ENCODE measurements at regions not wholly inside any gene's neighbourhood (a gene's known extent, or its start where the extent isn't known, plus 50 kb on each side); places are given as distances from the start of the nearest gene placed in this dataset.
"Not testable (repeated sequence)": the region's sequence is repeated elsewhere in the genome, so short reads cannot be mapped to it uniquely, and the experiment has no call there.

DNA sequence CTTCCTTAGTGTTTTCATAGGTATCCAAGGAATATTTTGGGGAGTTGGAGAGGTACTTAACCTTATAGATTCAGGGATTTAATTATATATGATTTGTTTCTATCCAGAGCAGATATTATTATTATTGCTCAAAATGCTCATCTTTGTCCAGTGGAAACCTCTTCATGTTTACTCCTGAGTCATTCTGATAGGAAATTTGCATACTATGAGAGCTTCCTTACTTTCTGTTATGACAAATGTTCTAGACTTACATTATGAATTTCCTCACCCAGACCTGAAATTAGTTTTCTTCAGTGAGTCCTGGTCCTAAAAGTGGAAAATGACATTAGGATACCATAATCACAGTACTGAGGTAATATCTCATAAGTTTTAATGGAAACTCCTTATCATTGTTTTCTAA is 57.5 kb upstream of the PLPPR5 start:
- DNase-seq (ENCODE audit: low spot score) (no peak), FAIRE-seq (no peak)

DNA sequence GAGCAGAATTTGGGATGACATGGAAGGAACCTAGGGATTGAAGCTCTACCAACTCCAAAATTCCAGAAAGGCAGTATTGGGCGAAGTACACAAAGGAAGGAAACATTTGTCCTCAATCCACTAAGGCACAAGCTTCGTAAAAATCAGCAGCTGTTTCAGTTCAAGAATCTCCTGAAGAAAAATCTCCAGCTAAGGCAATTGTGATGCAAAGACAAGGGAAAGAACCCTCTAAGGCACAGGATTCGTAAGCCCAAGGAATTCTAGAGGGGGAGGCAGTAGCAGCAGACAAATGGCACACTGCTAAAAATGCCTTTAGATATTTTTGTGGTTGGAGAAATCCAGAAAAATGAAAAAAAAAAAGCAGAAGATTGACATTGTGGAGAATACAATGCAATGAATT is 64.5 kb upstream of the PLPPR5 start:
- FAIRE-seq: no peak
- DNase-seq (ENCODE audit: low spot score): no peak

DNA sequence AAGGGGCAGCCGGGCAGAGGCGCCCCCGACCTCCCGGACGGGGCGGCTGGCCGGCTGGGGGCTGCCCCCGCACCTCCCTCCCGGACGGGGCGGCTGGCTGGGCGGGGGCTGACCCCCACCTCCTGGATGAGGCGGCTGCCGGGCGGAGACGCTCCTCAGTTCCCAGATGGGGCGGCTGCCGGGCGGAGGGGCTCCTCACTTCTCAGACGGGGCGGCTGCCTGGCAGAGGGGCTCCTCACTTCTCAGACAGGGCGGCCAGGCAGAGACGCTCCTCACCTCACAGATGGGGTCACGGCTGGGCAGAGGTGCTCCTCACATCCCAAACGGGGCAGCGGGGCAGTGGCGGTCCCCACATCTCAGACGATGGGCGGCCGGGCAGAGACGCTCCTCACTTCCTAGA is 73.9 kb upstream of the PLPPR5 start:
- not testable (repeated sequence) for DNase-seq (ENCODE audit: low spot score); FAIRE-seq

DNA sequence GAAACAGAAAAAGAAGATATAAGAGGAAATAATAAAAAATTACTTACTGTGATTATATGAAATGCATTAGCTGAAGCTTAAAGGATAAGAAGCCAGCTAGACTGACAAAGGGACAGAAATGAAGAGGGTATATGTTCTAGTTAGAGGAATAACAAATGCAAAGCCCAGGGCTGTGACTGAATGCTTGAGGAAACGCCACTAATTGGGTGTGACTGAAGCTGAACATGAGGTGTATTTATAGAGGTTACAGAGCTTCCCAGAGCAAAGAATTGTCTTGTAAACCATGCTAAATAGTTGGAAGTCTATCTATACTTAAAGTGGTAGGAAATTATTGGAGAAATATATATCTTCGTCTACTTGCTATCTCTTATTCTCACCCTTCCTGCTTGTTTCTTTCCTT is 77.7 kb upstream of the PLPPR5 start:
- FAIRE-seq (no peak), DNase-seq (ENCODE audit: low spot score) (no peak)

DNA sequence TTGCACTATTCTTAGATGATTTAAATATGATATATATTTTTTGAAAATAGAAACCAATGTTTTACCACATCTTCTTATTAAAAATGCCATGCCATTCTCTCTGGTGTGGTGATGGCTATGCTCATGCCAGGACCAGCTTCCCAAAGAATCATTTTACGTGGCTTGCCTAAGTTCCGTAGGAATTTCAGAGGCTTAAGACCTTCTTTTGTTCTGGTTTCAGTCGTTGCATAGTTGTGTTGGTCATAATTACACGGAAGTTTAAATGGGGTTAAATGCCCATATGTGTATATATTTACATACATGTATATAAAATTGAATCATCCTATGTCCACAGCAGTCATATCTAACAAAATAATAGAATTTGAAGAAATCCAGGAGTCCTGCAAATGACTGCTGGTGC is 78.7 kb upstream of the PLPPR5 start:
- FAIRE-seq: no peak
- DNase-seq (ENCODE audit: low spot score): no peak

DNA sequence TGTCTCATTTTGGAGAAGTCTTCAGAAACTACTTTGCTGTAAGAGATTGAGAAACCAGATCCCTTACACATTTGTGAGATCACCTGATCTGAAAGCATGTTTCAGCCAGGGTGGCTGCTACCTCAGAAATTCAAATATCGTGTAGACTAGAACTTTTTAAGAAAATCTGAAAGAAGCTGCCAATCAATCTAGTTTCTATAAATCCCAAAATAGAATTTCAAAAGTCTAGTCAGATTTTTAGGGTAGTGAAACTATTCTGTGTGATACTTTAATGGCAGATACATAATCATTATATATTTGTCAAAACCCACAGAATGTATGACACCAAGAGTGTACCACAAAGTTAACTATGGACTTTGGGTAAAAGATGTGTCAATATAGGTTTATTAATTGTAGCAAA is 79.9 kb upstream of the PLPPR5 start:
- FAIRE-seq (no peak), DNase-seq (ENCODE audit: low spot score) (no peak)

DNA sequence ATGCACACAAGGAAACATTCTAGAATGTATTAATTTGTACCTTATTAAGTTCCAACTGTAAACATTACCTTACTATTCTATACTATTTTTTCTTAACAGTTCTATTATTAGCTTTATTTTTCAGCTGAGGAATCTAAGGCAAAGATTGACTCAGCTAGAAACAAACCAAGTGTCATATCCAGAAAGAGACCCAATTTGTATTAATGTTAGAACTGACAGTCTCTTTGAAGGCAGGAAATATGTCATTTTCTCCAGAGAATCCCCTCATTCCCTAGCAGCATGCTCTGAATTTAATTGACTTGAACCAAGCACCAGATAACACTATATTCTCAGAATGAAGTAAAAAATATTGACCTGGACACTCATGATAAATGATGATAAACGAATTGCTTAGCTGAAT is 81.4 kb upstream of the PLPPR5 start:
- FAIRE-seq (no peak), DNase-seq (ENCODE audit: low spot score) (no peak)

DNA sequence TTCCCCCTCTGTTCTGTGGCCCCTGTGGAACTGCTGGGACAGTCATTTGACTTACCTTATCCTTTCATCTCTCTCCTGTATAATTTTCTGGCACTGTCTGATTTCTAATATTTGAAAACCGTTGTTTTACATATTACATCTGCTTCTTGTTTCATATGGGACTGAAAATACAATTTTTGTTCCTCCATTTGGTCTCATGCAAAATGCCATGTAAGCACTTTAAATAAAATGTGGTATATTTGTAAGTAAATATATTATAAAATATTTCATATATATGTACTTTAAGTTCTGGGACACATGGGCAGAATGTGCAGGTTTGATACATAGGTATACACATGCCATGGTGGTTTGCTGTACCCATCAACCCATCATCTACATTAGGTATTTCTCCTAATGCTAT is 93.9 kb upstream of the PLPPR5 start:
- DNase-seq (ENCODE audit: low spot score): no peak
- no peak for FAIRE-seq

DNA sequence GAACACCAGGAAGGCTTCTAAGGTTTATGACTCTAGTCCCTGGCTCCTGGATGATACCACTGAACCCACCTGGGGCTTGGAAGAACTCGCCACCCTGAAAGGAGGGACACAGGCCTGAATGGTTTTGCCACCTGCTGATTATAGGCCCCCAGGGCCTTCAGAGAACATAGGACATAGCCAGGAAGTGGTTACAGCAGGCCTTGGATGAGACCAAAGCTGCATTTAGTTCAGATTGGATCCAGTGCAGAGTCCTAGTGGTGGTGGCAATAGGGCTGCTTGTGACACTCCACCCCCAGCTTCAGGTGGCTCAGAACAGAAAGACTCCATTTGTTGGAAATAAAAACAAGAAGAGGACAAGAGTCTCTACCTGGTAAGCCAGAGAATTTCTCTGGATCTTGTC is 101.6 kb upstream of the PLPPR5 start:
- DNase-seq (ENCODE audit: low spot score) (no peak), FAIRE-seq (no peak)

DNA sequence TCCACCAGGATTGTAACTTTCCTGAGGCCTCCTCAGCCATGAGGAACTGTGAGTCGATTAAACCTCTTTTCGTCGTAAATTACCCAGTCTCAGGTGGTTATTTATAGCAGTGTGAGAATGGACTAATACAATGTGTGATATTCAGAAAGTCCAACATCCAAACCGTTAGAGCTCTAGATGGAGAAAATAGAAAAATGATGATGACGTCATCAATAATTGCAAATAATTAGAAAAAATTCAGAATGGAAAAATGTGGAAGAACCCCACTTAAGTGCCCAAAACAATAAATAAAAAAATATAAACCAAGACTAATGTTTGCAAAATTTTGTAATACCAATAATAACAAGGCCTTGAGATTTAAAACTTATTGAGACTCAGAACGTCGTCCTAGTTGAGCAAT is 103.0 kb upstream of the PLPPR5 start:
- FAIRE-seq: no peak

DNA sequence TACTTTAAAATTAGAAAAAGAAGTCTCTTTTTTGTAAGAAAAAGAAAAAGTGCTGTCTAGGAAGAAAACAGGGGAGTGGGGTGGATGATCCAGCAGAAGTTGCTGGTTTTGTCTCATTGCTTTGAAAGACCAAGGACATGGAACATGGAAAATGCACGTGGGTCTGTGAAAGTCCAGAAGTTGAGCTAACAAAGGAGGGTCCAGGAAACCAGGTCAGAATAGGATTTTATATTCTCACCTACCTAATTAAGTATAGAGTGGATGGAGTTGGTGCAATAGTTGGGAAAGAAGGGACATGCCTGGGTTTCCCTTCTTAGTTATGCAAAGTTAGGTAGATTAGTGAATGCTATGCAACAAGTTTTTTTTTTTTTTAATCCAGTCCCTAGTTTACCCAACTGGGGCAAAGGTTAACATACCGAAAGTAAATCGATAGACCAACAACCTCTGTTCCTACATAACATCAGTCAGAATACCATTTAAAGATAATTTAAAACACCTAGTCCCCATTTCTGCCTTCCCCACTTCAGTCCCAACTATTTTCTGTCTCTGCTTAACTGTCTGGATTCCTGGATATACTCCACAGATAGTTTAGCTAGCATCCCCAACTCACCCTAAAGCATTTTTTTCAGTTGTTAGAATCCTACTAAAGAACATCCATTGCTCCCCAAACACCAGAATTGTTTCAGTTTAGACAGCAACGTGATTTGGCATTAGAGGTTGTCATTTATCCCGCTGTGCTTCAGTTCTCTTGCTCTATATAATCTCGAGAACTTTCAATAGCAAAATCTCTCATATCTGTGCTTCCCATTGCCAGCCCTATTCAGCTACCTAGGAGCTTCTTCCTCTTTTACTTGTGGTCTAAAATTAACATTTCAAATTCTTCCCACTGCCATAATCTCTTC is 105.7 kb upstream of the PLPPR5 start:
- DNase-seq (ENCODE audit: low spot score): no peak
- no peak for FAIRE-seq

More for the DNA sequence above, 103.0 kb upstream of the PLPPR5 start:
- no peak for DNase-seq (ENCODE audit: low spot score)

DNA sequence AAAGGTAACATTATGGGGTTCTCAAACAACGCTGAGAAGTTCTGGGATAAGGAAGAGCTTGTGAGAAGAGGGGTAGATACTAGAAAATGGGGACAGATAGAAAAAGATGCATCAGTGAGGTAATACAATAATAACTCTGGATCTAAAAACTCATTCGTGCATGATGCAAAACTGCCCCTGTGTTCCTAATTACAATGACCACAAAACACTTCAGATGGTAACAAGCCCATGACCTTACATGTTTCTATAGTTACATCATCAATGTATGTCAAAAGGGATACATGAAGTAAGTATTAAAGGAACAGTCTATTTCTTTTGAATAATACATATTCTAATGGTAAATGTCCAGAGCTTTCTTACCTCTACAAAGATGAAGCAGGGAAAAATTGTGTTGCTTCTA is 110.6 kb upstream of the PLPPR5 start:
- FAIRE-seq: no peak
- DNase-seq (ENCODE audit: low spot score): no peak

DNA sequence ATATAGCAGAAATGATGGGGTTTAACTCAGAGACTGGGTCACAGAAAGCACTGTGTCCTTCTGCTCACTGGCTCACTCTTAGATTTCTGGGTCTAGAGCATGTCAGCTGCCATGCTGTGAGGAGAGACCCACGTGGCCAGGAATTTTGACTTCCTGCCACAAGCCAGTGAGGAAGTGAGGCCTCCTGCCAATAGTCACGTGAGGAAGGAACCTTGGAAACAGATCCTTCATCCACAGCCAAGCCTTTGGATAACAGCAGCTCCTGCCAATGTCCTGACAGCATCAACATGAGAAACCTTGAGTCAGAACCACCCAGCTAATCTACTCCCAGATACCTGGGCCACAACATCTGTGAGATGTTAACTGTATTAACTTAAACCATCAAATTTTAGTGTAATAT is 114.5 kb upstream of the PLPPR5 start:
- no peak for DNase-seq (ENCODE audit: low spot score)
- FAIRE-seq: no peak

DNA sequence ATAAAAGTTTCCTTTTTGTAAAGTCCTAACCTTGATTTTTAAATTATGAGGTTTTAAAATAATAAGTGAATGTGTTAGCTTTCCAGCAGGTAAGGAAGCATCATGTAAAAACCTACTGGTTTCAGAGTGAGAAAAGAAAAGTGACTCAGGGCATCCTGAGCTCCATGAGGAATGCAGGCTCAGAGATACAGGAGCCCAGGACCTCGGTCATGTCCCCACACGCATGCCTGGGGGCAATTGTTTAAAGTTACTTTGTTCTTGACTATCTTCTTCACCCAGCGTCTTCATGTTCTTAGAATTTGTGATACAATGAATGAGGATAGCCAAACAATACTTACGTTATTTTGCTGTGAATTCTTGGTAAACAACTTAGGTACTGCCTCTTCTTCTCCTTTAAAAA is 117.4 kb upstream of the PLPPR5 start:
- FAIRE-seq: no peak
- no peak for DNase-seq (ENCODE audit: low spot score)

DNA sequence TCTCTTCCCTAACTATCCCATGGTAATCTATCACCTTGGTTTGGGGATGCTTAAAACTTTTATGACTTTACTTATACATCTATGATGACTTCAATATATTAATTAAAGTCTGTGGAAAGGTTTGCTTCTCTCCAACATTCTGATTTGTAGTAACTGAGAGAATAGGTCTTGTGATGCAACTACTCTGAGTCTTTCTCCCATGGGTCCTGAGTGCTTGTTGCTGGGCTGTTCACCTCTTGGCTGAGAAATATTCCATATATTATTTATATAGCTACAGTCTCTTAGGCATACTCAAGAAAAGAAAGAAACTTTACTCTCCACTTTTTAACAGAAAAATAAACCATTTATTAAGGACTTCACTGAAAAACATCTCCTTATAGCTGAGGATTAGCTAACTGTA is 119.3 kb upstream of the PLPPR5 start:
- no peak for FAIRE-seq
- no peak for DNase-seq (ENCODE audit: low spot score)

DNA sequence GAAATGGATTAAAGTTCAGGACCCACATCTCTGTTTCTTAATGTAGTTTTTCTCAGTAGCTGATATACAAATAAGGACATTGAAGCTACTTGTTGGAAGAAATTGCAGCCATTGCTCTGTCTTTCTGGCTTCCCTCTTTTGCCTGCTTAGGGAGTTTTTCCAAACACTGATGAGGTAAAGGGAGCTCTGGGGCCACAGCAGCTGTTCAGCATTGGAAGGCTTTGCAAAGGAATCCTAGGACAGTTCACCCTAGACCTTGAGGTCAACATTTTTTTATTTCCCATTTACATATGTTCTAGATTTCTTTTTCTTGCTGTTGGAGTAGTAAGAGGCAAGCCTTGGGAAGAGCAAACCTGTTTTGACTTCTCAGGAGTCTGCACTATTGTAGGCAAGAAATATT is 126.9 kb upstream of the PLPPR5 start:
- DNase-seq (ENCODE audit: low spot score) (no peak), FAIRE-seq (no peak)

DNA sequence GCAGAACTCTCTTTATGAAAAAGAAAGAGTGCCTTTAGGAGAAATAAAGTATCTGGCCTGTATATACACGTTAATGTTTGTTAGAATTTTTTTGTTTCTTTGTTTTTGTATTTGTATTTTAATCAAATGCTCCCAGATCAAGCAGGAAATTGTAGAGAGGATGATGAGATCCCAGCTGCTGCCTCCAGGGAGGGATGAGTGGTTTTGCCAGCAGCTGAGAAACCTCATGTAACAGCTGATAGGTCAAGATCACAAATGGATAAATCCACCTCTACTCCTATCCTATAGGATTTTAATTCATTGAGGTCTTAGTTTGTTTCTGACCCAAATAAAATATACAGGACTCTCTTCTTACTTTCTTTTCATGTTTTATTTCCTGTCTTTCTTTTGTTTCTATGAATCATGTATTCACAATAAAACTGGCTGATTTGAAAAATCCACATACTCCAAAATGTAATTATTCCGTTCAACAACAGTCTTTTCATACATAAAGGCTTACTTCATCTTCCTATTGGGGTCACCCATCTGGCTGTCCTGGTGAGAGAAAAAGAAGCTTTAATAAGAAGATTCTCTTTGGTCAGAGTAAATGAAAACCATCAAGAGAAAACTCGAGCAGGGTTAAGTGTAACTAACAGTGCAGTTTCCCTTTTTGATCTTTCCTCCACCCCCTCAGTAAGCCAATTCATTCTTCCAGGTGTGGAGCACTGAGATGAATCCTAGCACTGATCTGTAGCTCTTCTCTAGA is 129.3 kb upstream of the PLPPR5 start:
- no peak for FAIRE-seq
- DNase-seq (ENCODE audit: low spot score): no peak

DNA sequence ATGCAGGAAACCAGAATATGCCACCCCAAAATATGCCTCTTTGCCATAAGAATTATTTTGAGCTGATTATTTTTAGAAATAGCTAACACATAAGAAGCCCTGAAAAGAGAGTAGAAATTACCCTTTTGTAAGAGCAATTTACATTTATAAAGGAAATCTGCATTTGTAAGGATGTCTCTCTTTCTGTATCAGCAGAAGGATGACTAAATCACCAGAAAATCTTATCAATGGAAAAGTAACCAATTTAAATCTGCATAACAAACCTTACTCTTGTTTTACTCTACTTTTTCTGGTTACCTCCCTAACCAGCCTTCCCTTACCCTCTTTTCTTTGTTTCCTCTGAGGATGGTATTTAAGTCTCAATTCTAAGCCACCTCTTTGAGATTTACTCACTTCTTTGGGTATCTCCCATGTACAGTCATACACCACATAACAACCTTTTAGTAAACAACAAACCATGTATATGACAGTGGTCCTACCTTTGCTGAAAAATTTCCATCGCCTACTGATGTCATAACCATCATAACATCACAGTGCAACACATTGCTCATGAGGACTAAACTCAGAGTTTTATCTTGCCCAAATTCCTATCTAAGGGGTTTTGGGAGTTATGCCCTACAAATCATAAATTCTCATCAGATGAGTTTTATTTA is 126.6 kb upstream of the PLPPR4 start:
- FAIRE-seq (no peak), DNase-seq (ENCODE audit: low spot score) (no peak)

DNA sequence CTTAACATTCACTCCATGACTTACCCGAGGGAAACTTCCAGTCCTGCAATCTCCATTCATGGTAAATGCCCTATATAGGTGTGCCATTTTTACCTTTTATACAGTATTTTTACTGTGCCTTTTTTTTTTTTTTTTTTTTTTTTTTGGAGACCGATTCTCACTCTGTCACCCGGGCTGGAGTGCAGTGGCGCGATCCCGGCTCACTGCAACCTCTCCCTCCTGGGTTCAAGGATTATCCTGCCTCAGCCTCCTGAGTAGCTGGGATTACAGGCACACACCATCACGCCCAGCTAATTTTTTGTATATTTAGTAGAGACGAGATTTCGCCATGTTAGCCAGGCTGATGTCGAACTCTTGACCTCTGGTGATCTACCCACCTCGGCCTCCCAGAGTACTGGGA is 124.4 kb upstream of the PLPPR4 start:
- DNase-seq (ENCODE audit: low spot score) (no peak), FAIRE-seq (no peak)

DNA sequence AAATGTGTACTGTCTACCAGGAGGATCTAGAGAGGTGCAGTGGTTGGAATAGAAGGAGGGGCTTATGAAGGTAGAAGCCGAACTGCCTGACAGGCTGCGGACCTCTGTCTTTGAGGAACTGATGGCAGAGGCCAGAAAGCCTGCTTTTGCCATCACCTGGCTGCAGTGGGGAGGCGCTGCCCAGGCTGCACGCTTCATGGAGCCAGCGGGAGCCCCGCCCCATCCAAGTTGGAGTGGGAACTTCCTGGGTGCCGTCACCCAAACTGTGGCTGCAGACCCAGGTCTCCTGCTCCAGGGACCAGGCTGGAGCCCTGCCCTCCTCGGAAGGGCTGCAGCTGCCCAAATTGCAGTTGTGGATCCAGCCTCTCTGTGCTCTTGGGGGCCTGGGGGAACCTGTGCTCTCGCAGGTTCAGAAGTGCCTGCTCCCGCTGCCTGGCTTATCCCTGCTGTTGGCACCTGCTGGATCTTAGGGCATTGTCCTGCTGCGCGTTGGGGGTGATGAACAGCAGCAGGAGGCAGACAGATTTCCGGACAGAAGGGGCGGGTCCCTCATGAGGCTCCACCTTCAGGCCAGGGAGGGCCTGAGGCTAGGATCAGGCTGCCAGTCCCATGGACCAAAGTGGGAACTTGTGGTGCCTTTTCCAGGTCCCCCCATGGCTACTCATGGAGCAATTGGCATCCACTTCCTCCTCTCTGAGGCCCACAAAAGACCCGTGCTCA is 118.0 kb upstream of the PLPPR4 start:
- no peak for FAIRE-seq
- DNase-seq (ENCODE audit: low spot score): no peak

DNA sequence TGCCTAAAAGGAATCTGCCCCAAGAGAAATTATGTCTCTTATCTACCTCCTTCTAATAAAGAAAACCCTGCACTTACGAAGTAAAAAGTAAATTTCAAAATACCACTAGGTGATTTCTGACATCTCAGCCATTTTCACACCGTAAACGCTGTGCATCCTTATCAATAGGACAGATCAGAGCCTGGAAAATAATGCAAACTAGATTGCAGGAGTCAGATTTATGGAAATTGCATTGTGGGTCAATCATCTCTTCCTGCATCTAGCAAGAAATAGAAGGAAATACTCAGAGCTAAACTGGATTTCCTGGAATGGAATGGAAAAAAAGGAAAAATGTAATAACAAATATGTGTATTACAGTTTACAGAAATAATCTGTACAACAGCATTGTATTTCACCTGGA is 114.3 kb upstream of the PLPPR4 start:
- FAIRE-seq (no peak), DNase-seq (ENCODE audit: low spot score) (no peak)

DNA sequence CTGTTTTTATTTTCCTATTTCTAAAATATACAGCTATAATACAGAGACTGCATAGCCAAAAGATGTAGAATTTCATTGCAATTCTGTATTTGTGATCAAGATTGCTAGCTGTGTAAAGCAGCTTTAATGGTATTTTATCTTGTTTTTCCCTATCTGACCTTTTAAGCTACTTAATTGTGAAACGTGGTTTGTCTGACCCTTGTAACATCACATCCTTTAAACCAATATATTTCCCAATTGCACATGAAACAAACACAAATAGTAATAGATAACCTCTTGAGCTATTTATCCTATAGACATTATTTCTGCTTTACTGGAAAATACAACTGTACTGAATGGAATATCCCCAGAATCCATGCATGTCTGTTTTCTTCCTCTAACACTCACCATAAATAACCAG is 112.2 kb upstream of the PLPPR4 start:
- no peak for FAIRE-seq

More for the DNA sequence above, 112.2 kb upstream of the PLPPR4 start:
- DNase-seq (ENCODE audit: low spot score): no peak
